ENCODE measurements at regions not wholly inside any gene's neighbourhood (a gene's known extent, or its start where the extent isn't known, plus 50 kb on each side); places are given as distances from the start of the nearest gene placed in this dataset.

DNA sequence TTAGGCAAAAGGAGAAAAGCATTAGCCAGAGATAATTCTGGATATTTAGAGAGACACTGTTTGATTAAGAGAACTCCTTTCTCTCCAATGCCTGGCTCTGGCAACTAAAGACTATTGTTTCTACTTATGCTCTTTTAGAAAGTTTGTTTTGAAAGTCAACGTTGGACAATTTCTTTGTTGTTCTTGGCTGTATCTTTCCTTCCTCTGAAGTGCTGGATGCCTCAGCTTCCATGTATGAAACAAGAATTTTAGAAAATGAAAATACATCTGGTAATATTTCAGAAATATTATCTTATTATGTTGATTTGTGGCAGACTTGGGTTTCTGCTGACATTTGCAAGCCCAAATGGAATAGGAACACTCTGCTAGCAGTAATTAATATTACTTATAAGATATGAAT lies 382.6 kb downstream of the SNAPC1 start:
- no peak overlapping the region for H3K27ac Mint-ChIP-seq (ENCODE audit: unreplicated experiment)
- ChIA-PET POLR2A (no interaction called here), CTCF (no interaction called here)
- no peaks in the 10 kb centered on the region; the same call in 1 of the 2 replicates for H3K27me3 ChIP-seq (replicated peaks; ENCODE audit: control insufficient read depth, insufficient read depth, low read length)
- TF ChIP-seq, protein P1, sequence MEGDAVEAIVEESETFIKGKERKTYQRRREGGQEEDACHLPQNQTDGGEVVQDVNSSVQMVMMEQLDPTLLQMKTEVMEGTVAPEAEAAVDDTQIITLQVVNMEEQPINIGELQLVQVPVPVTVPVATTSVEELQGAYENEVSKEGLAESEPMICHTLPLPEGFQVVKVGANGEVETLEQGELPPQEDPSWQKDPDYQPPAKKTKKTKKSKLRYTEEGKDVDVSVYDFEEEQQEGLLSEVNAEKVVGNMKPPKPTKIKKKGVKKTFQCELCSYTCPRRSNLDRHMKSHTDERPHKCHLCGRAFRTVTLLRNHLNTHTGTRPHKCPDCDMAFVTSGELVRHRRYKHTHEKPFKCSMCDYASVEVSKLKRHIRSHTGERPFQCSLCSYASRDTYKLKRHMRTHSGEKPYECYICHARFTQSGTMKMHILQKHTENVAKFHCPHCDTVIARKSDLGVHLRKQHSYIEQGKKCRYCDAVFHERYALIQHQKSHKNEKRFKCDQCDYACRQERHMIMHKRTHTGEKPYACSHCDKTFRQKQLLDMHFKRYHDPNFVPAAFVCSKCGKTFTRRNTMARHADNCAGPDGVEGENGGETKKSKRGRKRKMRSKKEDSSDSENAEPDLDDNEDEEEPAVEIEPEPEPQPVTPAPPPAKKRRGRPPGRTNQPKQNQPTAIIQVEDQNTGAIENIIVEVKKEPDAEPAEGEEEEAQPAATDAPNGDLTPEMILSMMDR (IDR thresholded peaks at IDR 0.05; ENCODE audit: insufficient read depth in 1 of 2, low read depth in 1 of 2, low read length in 1 of 2, severe bottlenecking in 1 of 2, unreplicated experiment in 1 of 2): no peak
- H3K4me3 Mint-ChIP-seq (ENCODE audit: unreplicated experiment): no peak overlapping the region
- H3K36me3 Mint-ChIP-seq (ENCODE audit: insufficient read depth, unreplicated experiment): no peaks in the 10 kb centered on the region
- DNase-seq: no peak
- H3K4me1 Mint-ChIP-seq (ENCODE audit: low read depth, unreplicated experiment): no peaks in the 10 kb centered on the region
- intact Hi-C loops (cut with micrococcal nuclease; ENCODE audit: unreplicated experiment): no loop called here
- peaks cover 8% of the 10 kb centered on the region for H3K27me3 Mint-ChIP-seq (ENCODE audit: insufficient read depth, unreplicated experiment)
- H3K36me3 ChIP-seq (ENCODE audit: control insufficient read depth, insufficient read depth, low read length): no peaks in the 10 kb centered on the region
- H3K9me3 Mint-ChIP-seq (ENCODE audit: unreplicated experiment): peaks cover 26% of the 10 kb centered on the region
- no peaks in the 10 kb centered on the region for H3K4me1 ChIP-seq
- no TSS peak for BruUV-seq (replicated peaks)
- peaks cover 5% of the 10 kb centered on the region; the same call in 1 of the 2 replicates for H3K9me3 ChIP-seq
- no peak overlapping the region for H3K4me3 ChIP-seq (ENCODE audit: low read depth, low read length)

DNA sequence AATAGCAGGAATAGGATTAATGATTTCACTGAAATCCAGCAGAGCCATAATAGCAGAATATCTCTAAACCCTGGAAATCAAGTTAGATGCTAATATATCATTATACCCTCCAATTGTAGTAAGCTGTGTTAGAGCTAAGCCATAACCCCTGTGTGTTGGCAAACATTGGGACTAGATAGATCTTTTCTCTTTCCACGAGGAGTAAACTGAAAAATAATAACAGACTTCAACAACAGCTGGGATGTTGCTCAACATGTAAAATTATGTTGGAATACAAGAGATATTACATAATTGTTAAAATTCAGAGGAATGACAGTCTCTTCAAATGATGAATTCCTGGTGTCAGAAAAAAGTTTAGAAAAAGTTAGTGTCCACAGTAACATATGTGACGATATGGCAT lies 383.8 kb downstream of the SNAPC1 start:
- POLR2A ChIA-PET: no interaction called here
- Histone ChIP-seq H3K36me3 (ENCODE audit: control insufficient read depth, insufficient read depth, low read length) (no peaks in the 10 kb centered on the region), H3K4me1 (no peaks in the 10 kb centered on the region), H3K9me3 (peaks cover 5% of the 10 kb centered on the region; the same call in 1 of the 2 replicates), H3K27me3 (replicated peaks; ENCODE audit: control insufficient read depth, insufficient read depth, low read length) (no peaks in the 10 kb centered on the region; the same call in 1 of the 2 replicates), H3K4me3 (ENCODE audit: low read depth, low read length) (no peak overlapping the region)
- Mint-ChIP-seq H3K27ac (ENCODE audit: unreplicated experiment) (no peak overlapping the region), H3K9me3 (ENCODE audit: unreplicated experiment) (peaks cover 26% of the 10 kb centered on the region), H3K4me3 (ENCODE audit: unreplicated experiment) (no peak overlapping the region), H3K27me3 (ENCODE audit: insufficient read depth, unreplicated experiment) (peaks cover 7% of the 10 kb centered on the region), H3K4me1 (ENCODE audit: low read depth, unreplicated experiment) (no peaks in the 10 kb centered on the region), H3K36me3 (ENCODE audit: insufficient read depth, unreplicated experiment) (no peaks in the 10 kb centered on the region)
- intact Hi-C loops (cut with micrococcal nuclease; ENCODE audit: unreplicated experiment): no loop called here
- no peak for DNase-seq
- TF ChIP-seq, protein P1 (IDR thresholded peaks at IDR 0.05; ENCODE audit: insufficient read depth in 1 of 2, low read depth in 1 of 2, low read length in 1 of 2, severe bottlenecking in 1 of 2, unreplicated experiment in 1 of 2): no peak
- no TSS peak for BruUV-seq (replicated peaks)
- CTCF ChIA-PET: no interaction called here

DNA sequence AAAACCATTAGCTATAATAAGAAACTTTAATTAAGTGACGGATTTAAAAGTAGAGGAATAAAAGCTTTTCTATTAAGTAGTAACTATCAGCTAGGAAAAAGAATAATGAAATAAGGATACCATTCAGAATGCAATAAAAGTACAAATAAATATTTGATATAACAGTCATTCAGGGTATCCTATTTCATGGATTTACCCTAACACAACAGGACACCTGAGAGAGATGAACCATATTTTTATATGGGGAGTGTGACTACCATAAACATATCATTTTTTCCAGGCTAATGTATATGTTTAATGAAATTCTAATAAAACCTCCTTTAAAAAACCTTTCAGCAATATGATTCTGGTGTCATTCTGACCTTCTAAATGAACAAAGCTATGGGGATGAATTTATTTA lies 393.8 kb downstream of the SNAPC1 start:
- no peak overlapping the region for H3K4me3 Mint-ChIP-seq (ENCODE audit: unreplicated experiment)
- no peak for DNase-seq
- no peaks in the 10 kb centered on the region for H3K9me3 ChIP-seq
- ChIA-PET POLR2A (no interaction called here), CTCF (interaction anchor here (0.6 kb wide), 1 partner anchor 190 kb away, joined by 3 read pairs; no protein-coding TSS in a partner anchor)
- H3K9me3 Mint-ChIP-seq (ENCODE audit: unreplicated experiment): no peaks in the 10 kb centered on the region
- intact Hi-C loops (cut with micrococcal nuclease; ENCODE audit: unreplicated experiment): no loop called here
- TF ChIP-seq, protein P1 (IDR thresholded peaks at IDR 0.05; ENCODE audit: insufficient read depth in 1 of 2, low read depth in 1 of 2, low read length in 1 of 2, severe bottlenecking in 1 of 2, unreplicated experiment in 1 of 2): no peak
- no peaks in the 10 kb centered on the region for H3K27me3 ChIP-seq (replicated peaks; ENCODE audit: control insufficient read depth, insufficient read depth, low read length)
- H3K4me1 Mint-ChIP-seq (ENCODE audit: low read depth, unreplicated experiment): no peaks in the 10 kb centered on the region
- BruUV-seq (replicated peaks): no TSS peak
- H3K27me3 Mint-ChIP-seq (ENCODE audit: insufficient read depth, unreplicated experiment): peaks cover 17% of the 10 kb centered on the region
- H3K4me1 ChIP-seq: no peaks in the 10 kb centered on the region
- H3K4me3 ChIP-seq (ENCODE audit: low read depth, low read length): no peak overlapping the region
- no peaks in the 10 kb centered on the region for H3K36me3 ChIP-seq (ENCODE audit: control insufficient read depth, insufficient read depth, low read length)
- H3K27ac Mint-ChIP-seq (ENCODE audit: unreplicated experiment): no peak overlapping the region
- no peaks in the 10 kb centered on the region for H3K36me3 Mint-ChIP-seq (ENCODE audit: insufficient read depth, unreplicated experiment)
